HL-60 (cell line): ENCODE measurements at regions not wholly inside any gene's neighbourhood (a gene's known extent, or its start where the extent isn't known, plus 50 kb on each side); places are given as distances from the start of the nearest gene placed in this dataset.

Experiments used
- GABPA ChIP-seq: IDR thresholded peaks from 2 replicates; pipeline ENCODE4 v1.6.1; 2012; ENCODE audit warnings: low read depth
- POLR2AphosphoS5 ChIP-seq: IDR thresholded peaks from 2 replicates; pipeline ENCODE4 v1.6.1; 2012; ENCODE audit warnings: low read depth
- SPI1 ChIP-seq: IDR thresholded peaks from 2 replicates; pipeline ENCODE4 v1.6.1; 2012; ENCODE audit warnings: low read depth, mild to moderate bottlenecking, borderline replicate concordance
- TF ChIP-seq, protein P1 (sequence below): IDR thresholded peaks from one replicate; pipeline ENCODE4 v1.5.1; 2011; ENCODE audit warnings: low read length, control low read depth, inconsistent platforms; ENCODE audit not compliant: insufficient read depth

DNA sequence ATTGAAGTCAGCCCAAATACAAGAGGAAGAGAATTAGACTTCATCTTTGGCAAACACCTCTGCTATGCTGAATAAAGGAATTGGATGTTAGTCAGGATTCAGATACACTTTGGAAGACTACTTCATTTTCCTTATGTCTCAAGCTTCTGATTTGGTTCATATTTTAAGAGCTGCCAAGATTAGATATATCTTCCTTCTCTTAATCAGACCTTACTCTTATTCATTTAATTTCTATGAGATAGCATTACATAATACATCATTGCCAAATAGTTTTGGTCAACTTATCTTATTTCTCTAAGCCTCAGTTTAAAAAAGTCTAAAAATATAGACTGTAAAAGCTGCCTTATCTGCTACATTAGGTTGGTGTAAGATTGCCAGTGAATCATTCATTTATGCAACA is 330.6 kb upstream of the NAV3 start:
- TF ChIP-seq, protein P1, sequence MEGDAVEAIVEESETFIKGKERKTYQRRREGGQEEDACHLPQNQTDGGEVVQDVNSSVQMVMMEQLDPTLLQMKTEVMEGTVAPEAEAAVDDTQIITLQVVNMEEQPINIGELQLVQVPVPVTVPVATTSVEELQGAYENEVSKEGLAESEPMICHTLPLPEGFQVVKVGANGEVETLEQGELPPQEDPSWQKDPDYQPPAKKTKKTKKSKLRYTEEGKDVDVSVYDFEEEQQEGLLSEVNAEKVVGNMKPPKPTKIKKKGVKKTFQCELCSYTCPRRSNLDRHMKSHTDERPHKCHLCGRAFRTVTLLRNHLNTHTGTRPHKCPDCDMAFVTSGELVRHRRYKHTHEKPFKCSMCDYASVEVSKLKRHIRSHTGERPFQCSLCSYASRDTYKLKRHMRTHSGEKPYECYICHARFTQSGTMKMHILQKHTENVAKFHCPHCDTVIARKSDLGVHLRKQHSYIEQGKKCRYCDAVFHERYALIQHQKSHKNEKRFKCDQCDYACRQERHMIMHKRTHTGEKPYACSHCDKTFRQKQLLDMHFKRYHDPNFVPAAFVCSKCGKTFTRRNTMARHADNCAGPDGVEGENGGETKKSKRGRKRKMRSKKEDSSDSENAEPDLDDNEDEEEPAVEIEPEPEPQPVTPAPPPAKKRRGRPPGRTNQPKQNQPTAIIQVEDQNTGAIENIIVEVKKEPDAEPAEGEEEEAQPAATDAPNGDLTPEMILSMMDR: no peak
- TF ChIP-seq POLR2AphosphoS5 (no peak), GABPA (no peak), SPI1 (no peak)
